Hematopoietic multipotent progenitor cell treated with erythropoietin and hydrocortisone succinate and interleukin-3 and kit ligand, for 4 days (in vitro differentiated cells): ENCODE measurements at regions not wholly inside any gene's neighbourhood (a gene's known extent, or its start where the extent isn't known, plus 50 kb on each side); places are given as distances from the start of the nearest gene placed in this dataset.

Experiments
- DNase-seq: peaks from one replicate; pipeline ENCODE4 v3.0.0-alpha.2; 2015

- DNase-seq: no peak
Observed at GRCh38 chrX:10821293-10821692, 200.9 kb upstream of the MID1 start.

DNA sequence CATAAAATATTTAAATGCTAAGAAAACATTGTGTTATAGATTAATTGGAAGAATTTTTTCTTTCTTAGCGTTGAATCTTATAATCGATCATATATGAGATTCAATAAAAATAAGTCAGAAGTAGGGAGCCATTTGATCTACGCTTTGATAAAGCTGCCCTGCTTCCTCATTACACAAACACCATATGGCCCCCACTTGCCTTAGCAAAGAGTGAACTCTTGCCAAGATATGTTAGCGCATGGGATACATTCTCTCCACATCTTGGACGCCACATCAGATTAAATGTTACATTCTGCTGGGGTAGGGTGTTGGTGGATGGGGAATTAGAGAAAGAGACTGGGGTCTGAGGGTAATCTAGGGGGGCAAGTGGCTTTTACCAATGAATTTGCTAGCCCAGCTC is 207.7 kb upstream of the MID1 start:
- no peak for DNase-seq

DNA sequence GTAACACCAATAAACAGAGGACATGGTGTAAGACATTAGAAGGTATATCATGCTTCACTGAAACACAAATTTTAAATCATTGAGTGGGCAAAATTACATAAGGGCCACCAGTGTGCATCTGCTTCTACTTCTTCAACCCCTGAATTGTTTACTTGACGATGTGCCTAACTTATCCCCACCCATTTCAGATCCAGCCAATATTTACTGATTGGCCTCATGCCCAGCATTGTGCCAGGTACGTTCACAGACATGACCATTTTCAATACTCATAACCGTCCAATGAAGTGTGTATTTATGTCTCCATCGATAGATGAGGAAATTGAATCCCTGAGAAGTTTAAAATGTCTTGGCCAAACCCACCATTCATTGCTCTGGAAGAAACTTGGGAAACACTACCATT is 208.3 kb upstream of the MID1 start:
- DNase-seq: no peak

DNA sequence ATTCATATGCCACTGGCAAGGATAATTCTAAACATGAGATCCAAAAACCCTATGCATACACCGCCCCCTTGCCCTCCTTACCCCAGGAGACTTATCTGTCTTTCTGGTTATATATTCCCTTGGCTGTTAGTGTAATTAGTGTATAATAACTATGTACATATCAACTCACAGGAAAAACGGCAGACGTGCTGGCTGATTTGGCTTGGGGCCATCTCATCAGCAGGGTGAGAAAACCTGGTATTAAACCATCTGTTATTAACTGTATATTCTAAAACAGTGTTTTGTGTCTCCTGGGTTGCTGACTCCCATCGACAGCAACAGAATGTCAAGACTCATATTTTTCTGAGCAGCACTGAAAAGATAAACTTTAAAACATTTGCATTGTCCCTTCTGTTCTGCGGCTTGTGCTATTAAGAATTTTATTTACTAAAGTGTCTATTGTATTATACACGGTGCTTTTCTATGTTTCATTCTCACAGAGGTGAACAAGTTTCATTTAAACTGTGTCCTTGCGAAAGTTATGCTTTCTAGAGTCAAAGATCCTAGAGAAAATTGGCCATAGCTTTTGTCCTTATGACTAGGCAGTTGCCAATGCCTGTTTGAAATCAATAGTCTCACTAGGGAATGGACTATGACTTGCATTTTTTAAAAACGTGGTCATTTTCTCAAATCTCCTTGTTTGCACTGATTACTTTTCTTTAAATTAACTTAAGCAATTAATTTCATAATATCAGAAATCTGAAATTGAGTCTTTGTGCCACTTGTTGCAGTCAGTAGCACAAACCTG is 211.5 kb upstream of the MID1 start:
- DNase-seq: no peak

DNA sequence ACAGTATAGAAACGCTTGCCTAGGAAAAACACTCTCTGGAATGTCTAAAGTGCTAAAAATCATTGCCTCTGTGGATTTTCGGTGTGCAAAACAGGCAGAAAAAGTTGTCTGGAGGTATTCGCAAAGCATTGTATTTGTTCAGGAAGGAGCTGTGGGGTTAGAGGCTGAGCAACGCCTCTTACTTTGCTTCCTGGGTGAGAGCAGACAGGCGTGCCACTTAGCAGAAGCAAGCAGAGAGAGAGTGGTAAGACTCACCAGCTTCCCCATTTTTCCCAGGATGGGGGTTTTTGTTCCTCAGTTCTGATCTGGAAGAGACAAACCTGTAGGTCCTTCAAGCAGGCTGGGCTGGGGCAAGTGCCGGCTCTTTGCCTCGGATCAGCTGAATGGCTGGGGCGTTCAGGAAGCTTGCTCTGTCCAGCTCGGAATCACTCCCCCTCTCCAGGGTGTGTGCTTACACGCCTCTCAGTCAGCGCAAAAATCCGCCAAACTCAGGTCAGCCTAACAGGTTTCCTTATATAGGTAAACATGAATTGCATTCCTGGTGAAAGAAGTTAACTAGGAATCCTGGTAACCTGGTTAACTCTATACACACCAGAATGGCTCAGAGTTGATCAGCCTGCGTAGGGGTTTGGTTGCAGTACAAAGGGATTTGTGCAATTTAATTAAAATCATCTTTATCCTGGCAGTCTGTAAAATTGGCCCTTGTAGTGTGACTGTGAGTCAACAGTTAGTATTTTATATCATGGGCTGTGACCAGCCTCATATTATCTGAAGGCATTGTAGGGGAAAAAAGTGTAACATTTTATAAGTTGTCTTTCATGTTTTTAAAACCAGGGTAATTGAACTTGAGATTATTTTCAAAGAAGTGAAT is 213.1 kb upstream of the MID1 start:
- no peak for DNase-seq

GRCh38 chrX:10841579-10841978 is 221.2 kb upstream of the MID1 start:
- peak; percentile 24 for DNase-seq

DNA sequence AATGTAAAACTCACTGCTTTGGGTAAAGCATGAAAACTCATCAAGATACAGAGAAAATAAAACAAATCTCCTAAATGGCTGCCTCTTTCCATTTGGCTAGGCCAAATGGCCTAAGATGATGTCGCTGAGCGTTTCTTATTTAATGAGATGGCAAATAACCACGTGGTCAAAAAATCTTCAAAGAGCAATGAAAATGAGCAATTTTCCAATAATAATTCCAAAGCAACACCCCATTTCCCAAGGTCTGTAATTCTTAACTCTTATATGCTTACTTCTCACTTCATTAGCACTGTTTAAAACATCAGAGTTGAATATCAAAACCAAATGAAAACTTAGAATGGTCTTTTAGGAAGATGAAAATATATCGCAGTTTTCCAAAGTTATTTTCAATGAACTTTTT is 222.3 kb upstream of the MID1 start:
- DNase-seq: no peak

- no peak for DNase-seq
Observed at GRCh38 chrX:10847333-10847732, 226.9 kb upstream of the MID1 start.

- peak; percentile 3 for DNase-seq
Observed at GRCh38 chrX:10851809-10852208, 231.4 kb upstream of the MID1 start.

DNA sequence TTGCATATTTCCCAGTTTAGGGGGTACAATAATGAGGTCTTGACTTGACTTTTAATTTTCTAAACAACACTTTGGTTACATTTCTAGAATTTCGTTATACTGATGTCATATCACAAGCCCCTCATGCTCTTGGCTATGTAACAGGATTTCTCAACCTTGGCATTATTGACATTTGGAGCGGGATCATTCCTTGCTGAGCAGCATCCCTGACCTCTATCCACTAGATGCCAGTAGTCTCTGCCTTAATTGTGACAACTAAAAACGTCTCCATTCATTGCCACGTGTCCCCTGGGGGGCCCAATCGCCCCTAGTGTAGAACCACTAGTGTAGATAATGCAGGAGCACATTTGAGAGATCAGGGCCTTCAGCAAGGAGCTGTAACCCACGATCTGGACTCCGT is 234.2 kb upstream of the MID1 start:
- no peak for DNase-seq

GRCh38 chrX:10855845-10856244 is 235.5 kb upstream of the MID1 start:
- no peak for DNase-seq

GRCh38 chrX:10856797-10857196 is 236.4 kb upstream of the MID1 start:
- no peak for DNase-seq

- no peak for DNase-seq
Observed at GRCh38 chrX:10859353-10859752, 239.0 kb upstream of the MID1 start.

GRCh38 chrX:10875995-10876394 is 235.1 kb upstream of the HCCS start:
- no peak for DNase-seq

DNA sequence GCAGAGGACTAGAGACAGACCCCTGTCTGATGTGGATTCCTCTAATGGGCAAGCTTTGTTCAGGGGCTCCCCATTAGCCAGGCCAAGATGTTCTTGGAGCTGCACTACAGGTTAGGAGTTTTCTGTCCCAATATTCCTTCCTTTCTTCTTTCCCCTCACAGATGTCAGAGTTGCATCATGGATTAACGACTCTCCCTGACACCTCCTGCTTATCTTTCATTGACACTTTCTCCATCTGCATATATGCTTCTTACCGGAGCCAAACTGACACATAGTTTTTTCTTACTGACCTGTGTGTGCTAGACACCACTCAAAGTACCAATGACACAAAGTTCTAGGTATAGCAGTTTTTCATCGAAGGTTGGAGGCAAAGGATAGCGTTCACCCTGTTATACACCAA is 228.6 kb upstream of the HCCS start:
- no peak for DNase-seq

DNA sequence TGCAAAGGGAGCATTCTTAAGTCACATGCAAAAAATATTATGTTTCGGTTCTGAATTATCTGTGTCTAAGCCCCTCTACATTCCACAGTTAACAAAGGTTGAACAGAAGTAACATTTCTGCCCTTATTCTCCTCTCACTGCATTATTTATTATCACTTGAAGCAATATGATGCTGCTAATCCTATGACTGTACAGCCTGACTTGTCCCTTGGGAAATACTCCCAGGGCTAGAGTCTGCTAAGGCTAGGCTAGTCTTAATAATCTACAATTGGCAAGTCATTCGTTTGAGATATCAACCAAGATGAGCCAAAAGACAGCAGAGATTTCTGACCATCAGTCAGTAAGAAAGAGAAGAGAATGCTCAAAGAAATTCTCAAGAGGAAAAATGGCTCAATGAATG is 226.9 kb upstream of the HCCS start:
- no peak for DNase-seq

- no peak for DNase-seq
Observed at GRCh38 chrX:10892621-10893225, 218.4 kb upstream of the HCCS start.

DNA sequence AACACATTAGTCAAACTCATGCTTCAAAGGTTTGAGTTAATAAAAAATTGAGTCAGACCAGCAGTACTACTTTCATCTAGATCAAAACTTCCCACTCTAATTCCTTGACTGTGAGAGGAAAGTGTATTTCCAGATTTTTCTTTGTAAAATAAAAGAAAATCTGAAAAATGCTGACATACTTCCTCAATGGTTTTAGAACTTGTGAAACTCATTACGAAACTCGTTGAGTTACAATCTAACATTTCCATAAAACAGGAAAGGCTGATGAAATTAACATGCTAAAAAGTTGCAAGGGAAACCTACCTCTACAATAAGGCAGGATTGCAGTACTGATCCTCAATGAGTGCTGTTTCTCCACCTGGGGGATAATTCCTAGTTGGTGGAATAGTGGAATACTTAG is 217.8 kb upstream of the HCCS start:
- DNase-seq: no peak

GRCh38 chrX:10893976-10894375 is 217.2 kb upstream of the HCCS start:
- no peak for DNase-seq

- DNase-seq: no peak
Observed at GRCh38 chrX:10897768-10898167, 213.4 kb upstream of the HCCS start.

DNA sequence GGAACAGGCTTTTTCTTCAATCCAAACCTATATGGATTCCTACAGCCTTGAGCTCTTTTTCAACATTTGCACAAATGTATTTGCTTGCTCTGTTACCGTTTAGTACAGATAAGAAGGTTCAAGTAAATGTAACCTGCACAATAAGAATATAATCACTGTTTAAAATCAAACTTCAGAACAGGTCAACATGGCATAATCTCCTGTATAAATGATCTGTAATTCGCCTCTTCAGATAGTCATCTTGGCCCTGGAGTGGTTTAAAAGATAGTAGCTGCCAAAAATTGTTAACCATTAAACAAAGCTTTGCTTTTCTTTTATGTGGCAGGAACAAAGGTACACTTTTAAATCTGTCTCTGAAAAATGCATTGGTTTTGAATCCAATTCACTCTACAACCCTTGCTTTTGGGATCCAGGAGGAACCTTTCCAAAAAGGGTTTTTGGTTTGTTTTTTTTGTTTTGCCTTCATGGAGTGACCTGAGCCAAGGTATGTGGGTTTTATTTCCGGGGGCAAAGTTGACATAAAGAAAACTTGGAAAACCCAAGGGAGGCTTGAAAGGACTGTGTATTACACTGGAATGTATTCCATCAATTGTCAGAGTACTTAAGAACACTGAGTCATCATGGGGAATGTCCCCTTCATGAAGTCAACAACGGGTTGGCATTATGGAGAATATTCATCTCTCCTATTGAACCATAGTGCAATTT is 210.4 kb upstream of the HCCS start:
- DNase-seq: no peak

DNA sequence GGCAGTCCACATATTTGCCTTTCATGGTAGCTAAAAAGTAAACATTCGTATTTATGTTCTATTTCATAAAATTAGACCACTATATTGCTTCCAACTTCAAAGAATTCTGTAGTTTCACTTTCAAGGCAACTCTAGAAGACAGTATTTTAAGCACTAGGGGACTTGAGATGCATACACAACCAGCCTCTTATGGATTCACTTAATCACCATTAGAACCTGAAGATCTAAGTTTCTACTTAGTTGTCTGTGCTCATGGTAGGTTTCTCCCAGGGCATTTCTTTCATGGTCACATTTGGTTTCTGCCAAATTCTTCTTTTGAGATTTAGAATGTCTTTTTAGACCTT is 209.9 kb upstream of the HCCS start:
- no peak for DNase-seq

DNA sequence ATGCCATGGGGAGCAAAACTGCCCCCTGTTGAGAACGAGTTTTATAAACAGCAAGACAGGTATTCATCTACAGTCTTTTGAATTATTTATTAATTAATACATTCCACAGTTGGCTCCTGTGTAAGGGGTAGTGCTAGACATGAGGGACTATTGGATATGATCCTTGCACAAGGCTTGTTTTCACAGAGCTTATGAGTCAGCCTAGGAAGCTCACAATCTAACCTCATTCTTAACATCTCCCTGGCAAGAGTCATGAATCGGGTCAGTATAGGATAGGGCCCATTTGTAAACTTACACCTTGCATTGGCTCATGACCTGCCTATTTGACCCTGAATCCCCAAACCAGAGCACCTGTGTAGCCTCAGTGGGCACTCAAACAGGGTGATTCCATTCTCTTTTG is 209.1 kb upstream of the HCCS start:
- no peak for DNase-seq
